IMR-90 (cell line): ENCODE measurements at regions not wholly inside any gene's neighbourhood (a gene's known extent, or its start where the extent isn't known, plus 50 kb on each side); places are given as distances from the start of the nearest gene placed in this dataset.

ENCODE experiments used
- ATAC-seq: fragments of 200-7000 bp; cut with Tn5 transposase; 2 replicates; pipeline ENCODE4 v1.9.1; 2020; ENCODE audit warnings: low read depth, mild to moderate bottlenecking, moderate library complexity
- BruUV-seq: library from RNA; stranded (reverse); fragments of 400-500 nt; replicated peaks from 2 replicates; lab custom pipeline; 2021; lab: Mats Ljungman, UMichigan
- CTCF ChIA-PET: fragments of 300-600 bp; formaldehyde crosslinking; extraction: SDS; loops from one replicate; lab custom pipeline; 2021; ENCODE audit warnings: antibody characterized with exemption; lab: Yijun Ruan, JAX
- POLR2A ChIA-PET: fragments of 300-600 bp; sonication (Branson Sonifier 250); formaldehyde crosslinking; loops from one replicate; lab custom pipeline; 2022; ENCODE audit warnings: antibody characterized with exemption; ENCODE audit not compliant: unreplicated experiment; lab: Charles Lee
- DNase-seq: peaks from one replicate; pipeline ENCODE4 v3.0.0; 2013
- H2AFZ ChIP-seq: replicated peaks from 2 replicates; pipeline ENCODE3; 2013; ENCODE audit warnings: low read length, mild to moderate bottlenecking; ENCODE audit not compliant: poor library complexity
- H2AK5ac ChIP-seq: 2 replicates; pipeline ENCODE4 v1.6.1; 2013; ENCODE audit warnings: low read depth, low read length, inconsistent platforms
- H2AK9ac ChIP-seq: replicated peaks from 2 replicates; pipeline ENCODE3; 2013; ENCODE audit warnings: mild to moderate bottlenecking, low read depth, low read length, moderate library complexity; ENCODE audit not compliant: poor library complexity
- H2BK120ac ChIP-seq: 2 replicates; pipeline ENCODE4 v1.6.1; 2013; ENCODE audit warnings: low read depth, low read length, inconsistent platforms
- H2BK15ac ChIP-seq: 3 replicates; pipeline ENCODE4 v1.6.1; 2013; ENCODE audit warnings: low read depth, low read length, inconsistent platforms
- H2BK20ac ChIP-seq: 2 replicates; pipeline ENCODE4 v1.6.1; 2013; ENCODE audit warnings: low read depth, mild to moderate bottlenecking, inconsistent platforms, low read length, moderate library complexity
- H2BK5ac ChIP-seq: 2 replicates; pipeline ENCODE4 v1.6.1; 2013; ENCODE audit warnings: mild to moderate bottlenecking, low read depth, low read length, inconsistent platforms; ENCODE audit not compliant: poor library complexity, severe bottlenecking
- H3K14ac ChIP-seq: replicated peaks from 2 replicates; pipeline ENCODE4 v1.6.1; 2013; ENCODE audit warnings: low read depth, low read length, inconsistent platforms
- H3K18ac ChIP-seq: 2 replicates; pipeline ENCODE4 v1.6.1; 2013; ENCODE audit warnings: low read depth, low read length, control low read depth
- H3K23ac ChIP-seq: 2 replicates; pipeline ENCODE4 v1.6.1; 2013; ENCODE audit warnings: low read depth, low read length, inconsistent platforms
- H3K27ac ChIP-seq: 2 replicates; pipeline ENCODE4 v1.5.1; 2013; ENCODE audit warnings: mild to moderate bottlenecking, control low read depth, low read length; ENCODE audit not compliant: insufficient read depth
- H3K27me3 ChIP-seq: 2 replicates; pipeline ENCODE4 v1.6.1; 2013; ENCODE audit warnings: low read length; ENCODE audit not compliant: control insufficient read depth, insufficient read depth
- H3K36me3 ChIP-seq: 2 replicates; pipeline ENCODE4 v1.6.1; 2013; ENCODE audit warnings: low read length, mixed read lengths; ENCODE audit not compliant: control insufficient read depth, insufficient read depth
- H3K4ac ChIP-seq: 2 replicates; pipeline ENCODE4 v1.6.1; 2013; ENCODE audit warnings: low read depth, low read length, inconsistent platforms
- H3K4me1 ChIP-seq: 2 replicates; pipeline ENCODE4 v1.6.1; 2013; ENCODE audit warnings: low read length, mixed read lengths; ENCODE audit not compliant: control insufficient read depth, insufficient read depth
- H3K4me2 ChIP-seq: 2 replicates; pipeline ENCODE4 v1.6.1; 2013; ENCODE audit warnings: low read depth, mild to moderate bottlenecking, control low read depth, low read length, moderate library complexity
- H3K4me3 ChIP-seq: 2 replicates; pipeline ENCODE4 v1.5.1; 2013; ENCODE audit warnings: low read depth, mild to moderate bottlenecking, control low read depth, low read length, moderate library complexity; ENCODE audit not compliant: insufficient read depth
- H3K56ac ChIP-seq: 2 replicates; pipeline ENCODE4 v1.6.1; 2013; ENCODE audit warnings: low read length, inconsistent platforms; ENCODE audit not compliant: insufficient read depth; ENCODE audit errors: extremely low read depth
- H3K79me1 ChIP-seq, 2 experiments: 2 replicates each; pipeline ENCODE4 v1.6.1; 2013; ENCODE audit warnings: low read length in 2 of 2, inconsistent platforms in 1 of 2, low read depth in 1 of 2
- H3K9ac ChIP-seq: 2 replicates; pipeline ENCODE4 v1.6.1; 2013; ENCODE audit warnings: low read depth, low read length, control low read depth
- H3K9me1 ChIP-seq: 2 replicates; pipeline ENCODE4 v1.6.1; 2013; ENCODE audit warnings: low read length, inconsistent platforms; ENCODE audit not compliant: insufficient read depth
- H3K9me3 ChIP-seq: 2 replicates; pipeline ENCODE4 v1.6.1; 2013; ENCODE audit warnings: low read length; ENCODE audit not compliant: control insufficient read depth, insufficient read depth
- H4K20me1 ChIP-seq: 2 replicates; pipeline ENCODE4 v1.6.1; 2013; ENCODE audit warnings: low read length, inconsistent platforms; ENCODE audit not compliant: insufficient read depth
- H4K5ac ChIP-seq: 2 replicates; pipeline ENCODE4 v1.6.1; 2013; ENCODE audit warnings: mild to moderate bottlenecking, low read depth, low read length, control low read depth
- H4K8ac ChIP-seq, 2 experiments: 2 replicates each; pipeline ENCODE4 v1.6.1; 2013; ENCODE audit warnings: low read depth in 2 of 2, low read length in 2 of 2, control low read depth in 1 of 2, inconsistent platforms in 1 of 2
- H4K91ac ChIP-seq: 2 replicates; pipeline ENCODE4 v1.6.1; 2013; ENCODE audit warnings: low read depth, low read length, inconsistent platforms; ENCODE audit not compliant: insufficient read depth
- BHLHE40 ChIP-seq: fragments of 150-350 bp; IDR thresholded peaks from 2 replicates; pipeline ENCODE4 v1.6.1; 2016; ENCODE audit warnings: mild to moderate bottlenecking, low read depth, low read length
- CEBPB ChIP-seq: IDR thresholded peaks from 2 replicates; pipeline ENCODE4 v1.6.1; 2012; ENCODE audit warnings: low read depth, low read length, improper control_type of control experiment
- CHD1 ChIP-seq: IDR thresholded peaks from 2 replicates; pipeline ENCODE4 v1.6.1; 2012; ENCODE audit warnings: low read depth, low read length, improper control_type of control experiment
- CTCF ChIP-seq: conservative IDR thresholded peaks from 2 replicates; pipeline ENCODE4 v1.5.1; 2012; ENCODE audit warnings: mild to moderate bottlenecking, low read depth, low read length, improper control_type of control experiment
- ELK1 ChIP-seq: fragments of 150-350 bp; IDR thresholded peaks from 2 replicates; pipeline ENCODE4 v1.6.1; 2016; ENCODE audit warnings: low read depth, mild to moderate bottlenecking, low read length, moderate library complexity, borderline replicate concordance
- FOS ChIP-seq: fragments of 150-350 bp; IDR thresholded peaks from 2 replicates; pipeline ENCODE4 v1.6.1; 2016; ENCODE audit warnings: low read depth, low read length
- MAFK ChIP-seq: IDR thresholded peaks from 2 replicates; pipeline ENCODE4 v1.6.1; 2012; ENCODE audit warnings: low read depth, low read length, improper control_type of control experiment
- MAZ ChIP-seq: IDR thresholded peaks from 2 replicates; pipeline ENCODE4 v1.6.1; 2012; ENCODE audit warnings: low read depth, mild to moderate bottlenecking, low read length, improper control_type of control experiment, moderate library complexity, borderline replicate concordance
- MXI1 ChIP-seq: IDR thresholded peaks from 2 replicates; pipeline ENCODE4 v1.6.1; 2012; ENCODE audit warnings: low read depth, mild to moderate bottlenecking, low read length, moderate library complexity, borderline replicate concordance
- NFE2L2 ChIP-seq: fragments of 150-350 bp; IDR thresholded peaks from 2 replicates; pipeline ENCODE4 v1.6.1; 2016; ENCODE audit warnings: low read depth, mild to moderate bottlenecking, low read length
- POLR2A ChIP-seq: IDR thresholded peaks from 2 replicates; pipeline ENCODE4 v1.6.1; 2012; ENCODE audit warnings: mild to moderate bottlenecking, low read depth, low read length
- RAD21 ChIP-seq: IDR thresholded peaks from 2 replicates; pipeline ENCODE4 v1.6.1; 2012; ENCODE audit warnings: low read length, improper control_type of control experiment
- RCOR1 ChIP-seq: IDR thresholded peaks from 2 replicates; pipeline ENCODE4 v1.6.1; 2012; ENCODE audit warnings: mild to moderate bottlenecking, low read length, improper control_type of control experiment; ENCODE audit not compliant: insufficient replicate concordance
- RFX5 ChIP-seq: IDR thresholded peaks from 2 replicates; pipeline ENCODE4 v1.8.0; 2012; ENCODE audit warnings: low read depth, mild to moderate bottlenecking, low read length, moderate library complexity
- SMC3 ChIP-seq: fragments of 150-350 bp; IDR thresholded peaks from 2 replicates; pipeline ENCODE4 v1.6.1; 2016; ENCODE audit warnings: low read depth, mild to moderate bottlenecking, antibody characterized with exemption, low read length, moderate library complexity
- USF2 ChIP-seq: fragments of 150-350 bp; IDR thresholded peaks from 2 replicates; pipeline ENCODE4 v1.6.1; 2017; ENCODE audit warnings: mild to moderate bottlenecking, antibody characterized with exemption, low read length, low read depth
- WGBS, 2 experiments: methylation state at CpG; one replicate each; pipeline versions ENCODE4 v1.1.5 to v1.1.7; 2013; ENCODE audit warnings: missing lambda C conversion rate in 2 of 2; ENCODE audit not compliant: insufficient read length in 1 of 2; ENCODE audit errors: extremely low coverage in 2 of 2; 5-methylcytosine and 5-hydroxymethylcytosine counted together
- dilution Hi-C: fragments of 300-500 bp; cut with HindIII; formaldehyde crosslinking; loops from one replicate; pipeline ENCODE4 v1.14.3; 2018; ENCODE audit warnings: low sequenced_read_pairs; ENCODE audit not compliant: unreplicated experiment
- in situ Hi-C: fragments of 300-500 bp; cut with MboI; formaldehyde crosslinking; loops from 3 replicates; pipeline ENCODE4 v1.14.3; 2019; ENCODE audit warnings: low sequenced_read_pairs, inconsistent platforms, mixed read lengths
- intact Hi-C: fragments of 100-400 bp; cut with micrococcal nuclease; formaldehyde crosslinking; loops from 2 replicates; pipeline ENCODE4 v1.10.0; 2022

GRCh38 chr11:45089251-45089650 lies 57.2 kb upstream of the PRDM11 start:
- peak overlapping the region; percentile 86 for H2BK120ac ChIP-seq
- peak overlapping the region; percentile 87; the same call in 1 of the 2 replicates for H3K4ac ChIP-seq
- dilution Hi-C loops = no loop called here
- peaks cover 39% of the 10 kb centered on the region for H3K4me1 ChIP-seq
- peak overlapping the region; percentile 91 for H2BK20ac ChIP-seq
- H3K9me3 ChIP-seq = no peaks in the 10 kb centered on the region
- no peaks in the 10 kb centered on the region for H3K36me3 ChIP-seq
- H2BK15ac ChIP-seq = peak overlapping the region; percentile 59; the same call in 1 of the 3 replicates
- in situ Hi-C loops = no loop called here
- H3K27me3 ChIP-seq = no peaks in the 10 kb centered on the region
- BruUV-seq = no TSS peak
- ATAC-seq = peak; percentile 79
- no peak overlapping the region for H4K5ac ChIP-seq
- H2AFZ ChIP-seq = peak overlapping the region; percentile 15
- H3K9ac ChIP-seq = no peak overlapping the region
- no peak overlapping the region for H3K56ac ChIP-seq
- no peak overlapping the region for H3K4me2 ChIP-seq
- H4K91ac ChIP-seq = peak overlapping the region; percentile 74
- no peak overlapping the region; the same call in 1 of the 2 replicates for H3K18ac ChIP-seq
- peak; percentile 93 for DNase-seq
- peaks cover 3% of the 10 kb centered on the region; the same call in 1 of the 2 replicates for H4K20me1 ChIP-seq
- no peak overlapping the region; the same call in 1 of the 2 replicates for H3K14ac ChIP-seq
- peak overlapping the region; percentile 97; the same call in 1 of the 2 replicates for H3K27ac ChIP-seq
- no peak overlapping the region for H2BK5ac ChIP-seq
- ChIA-PET POLR2A (no interaction called here), CTCF (no interaction called here)
- H3K23ac ChIP-seq = no peak overlapping the region
- no peaks in the 10 kb centered on the region for H3K79me1 ChIP-seq
- peak overlapping the region; percentile 81; the same call in 1 of the 2 replicates for H2AK5ac ChIP-seq
- no peak overlapping the region for H3K4me3 ChIP-seq
- peak overlapping the region; percentile 28 for H2AK9ac ChIP-seq
- H3K9me1 ChIP-seq = peaks cover 10% of the 10 kb centered on the region
- intact Hi-C loops = loop anchor here (2.0 to 5.0 kb wide), 2 partner anchors 68 to 132 kb away; no protein-coding TSS in a partner anchor
- H4K8ac ChIP-seq = peak overlapping the region in 1 of 2 experiments; percentile 79; a peak in 3 of 4 replicates
- no peak for TF ChIP-seq SMC3
- no peak for TF ChIP-seq ELK1
- TF ChIP-seq MAFK = no peak
- TF ChIP-seq CEBPB = no peak; the same call in 1 of the 2 replicates
- TF ChIP-seq RAD21 = no peak
- TF ChIP-seq MAZ = peak; percentile 55; the same call in 1 of the 2 replicates
- TF ChIP-seq CTCF = no peak
- no peak for TF ChIP-seq RCOR1
- no peak for TF ChIP-seq USF2
- TF ChIP-seq NFE2L2 = no peak
- no peak for TF ChIP-seq RFX5
- 0 out of 2 replicates have a peak, but pooled peaks have one; percentile 5 for TF ChIP-seq FOS
- no peak for TF ChIP-seq CHD1
- no peak for TF ChIP-seq MXI1
- TF ChIP-seq POLR2A = no peak
- no peak for TF ChIP-seq BHLHE40
- no CpG with 5 or more reads among the region's 2 CpGs for WGBS, 2 experiments
